K562 (cell line): ENCODE measurements at regions not wholly inside any gene's neighbourhood (a gene's known extent, or its start where the extent isn't known, plus 50 kb on each side); places are given as distances from the start of the nearest gene placed in this dataset.

Experiments
- ATAC-seq: fragments of 200-7000 bp; cut with Tn5 transposase; 3 replicates; pipeline ENCODE4 v1.9.1; 2020; ENCODE audit warnings: moderate library complexity
- BruUV-seq: library from RNA; stranded (reverse); fragments of 400-500 nt; replicated peaks from 2 replicates; lab custom pipeline; 2021; lab: Mats Ljungman, UMichigan
- CTCF ChIA-PET: fragments of 300-600 bp; formaldehyde crosslinking; extraction: SDS; loops from one replicate; lab custom pipeline; 2021; ENCODE audit warnings: low intra/inter-chr PET ratio; lab: Yijun Ruan, JAX
- POLR2A ChIA-PET: fragments of 300-600, 350-650 bp; sonication (Branson Sonifier 250); formaldehyde crosslinking; extraction: SDS; loops from one replicate; lab custom pipeline; 2021; ENCODE audit warnings: antibody characterized with exemption, inconsistent platforms; lab: Yijun Ruan, JAX
- DNase-seq, 4 experiments: peaks; one replicate each; pipeline versions ENCODE4 v3.0.0 to v3.0.0-alpha.2; 2011 to 2018; ENCODE audit warnings: low spot score in 3 of 4, mixed read lengths in 3 of 4; ENCODE audit errors: extremely low read depth in 1 of 4
- FAIRE-seq: peaks from 2 replicates; lab custom pipeline; 2011; peaks lifted over from hg19 to GRCh38; lab: Jason Lieb, UNC
- H2AFZ ChIP-seq: 2 replicates; pipeline ENCODE4 v1.6.0; 2011; ENCODE audit warnings: low read depth, low read length, control low read depth, inconsistent platforms
- H3K27ac ChIP-seq: fragments of 200-600 bp; 3 replicates; pipeline ENCODE4 v1.8.0; 2011; ENCODE audit warnings: low read depth, mild to moderate bottlenecking, control low read depth, inconsistent platforms, low read length, moderate library complexity, mixed read lengths; ENCODE audit errors: extremely low read depth
- H3K27me3 ChIP-seq, 2 experiments: fragments of 300-600 bp in 1 of 2; 2 replicates in 1 of 2; 3 replicates in 1 of 2; pipeline versions ENCODE4 v1.6.0 to v1.8.0; 2011; ENCODE audit warnings: inconsistent platforms in 2 of 2, low read length in 2 of 2, mild to moderate bottlenecking in 1 of 2, mixed read lengths in 1 of 2, moderate library complexity in 1 of 2; ENCODE audit not compliant: control insufficient read depth in 2 of 2, insufficient read depth in 2 of 2
- H3K36me3 ChIP-seq: fragments of 300-600 bp; 3 replicates; pipeline ENCODE4 v1.8.0; 2011; ENCODE audit warnings: mild to moderate bottlenecking, low read length, inconsistent platforms; ENCODE audit not compliant: control insufficient read depth, insufficient read depth
- H3K4me1 ChIP-seq, 2 experiments: fragments of 200-600 bp in 1 of 2; replicated peaks in 1 of 2; 2 replicates in 1 of 2; 3 replicates in 1 of 2; pipeline versions ENCODE4 v1.5.1 to v1.8.0; 2011; ENCODE audit warnings: inconsistent platforms in 2 of 2, low read length in 2 of 2, mild to moderate bottlenecking in 1 of 2, mixed read lengths in 1 of 2, moderate library complexity in 1 of 2; ENCODE audit not compliant: control insufficient read depth in 2 of 2, insufficient read depth in 2 of 2
- H3K4me2 ChIP-seq: 2 replicates; pipeline ENCODE4 v1.6.1; 2011; ENCODE audit warnings: low read length, control low read depth, inconsistent platforms, mixed read lengths; ENCODE audit not compliant: insufficient read depth
- H3K4me3 ChIP-seq: fragments of 200-600 bp; sonication (generic), shearing (Covaris generic); 2 replicates; pipeline ENCODE4 v1.5.1; 2016; ENCODE audit warnings: control low read depth, inconsistent platforms
- H3K79me2 ChIP-seq: fragments of 200-600 bp; 3 replicates; pipeline ENCODE4 v1.8.0; 2011; ENCODE audit warnings: low read length, inconsistent platforms; ENCODE audit not compliant: control insufficient read depth, insufficient read depth
- H3K9ac ChIP-seq, 2 experiments: 2 replicates each; pipeline versions ENCODE4 v1.6.0 to v1.6.1; 2011; ENCODE audit warnings: low read depth in 2 of 2, low read length in 2 of 2, control low read depth in 1 of 2, inconsistent platforms in 1 of 2, mild to moderate bottlenecking in 1 of 2, mixed read lengths in 1 of 2; ENCODE audit not compliant: insufficient read depth in 1 of 2
- H3K9me1 ChIP-seq: one replicate; pipeline ENCODE4 v1.6.0; 2011; ENCODE audit warnings: inconsistent platforms, mild to moderate bottlenecking, low read length, moderate library complexity; ENCODE audit not compliant: control insufficient read depth, insufficient read depth
- H3K9me3 ChIP-seq: replicated peaks from 2 replicates; pipeline ENCODE4 v1.5.1; 2011; ENCODE audit warnings: low read depth, low read length, inconsistent platforms; ENCODE audit not compliant: control insufficient read depth, insufficient read depth
- H4K20me1 ChIP-seq: replicated peaks from 2 replicates; pipeline ENCODE4 v1.6.1; 2011; ENCODE audit warnings: low read length, inconsistent platforms, mixed read lengths; ENCODE audit not compliant: control insufficient read depth, insufficient read depth
- PHTF2 ChIP-seq: fragments of 250-450 bp; sonication (Bioruptor Pico); IDR thresholded peaks from 2 replicates; pipeline ENCODE4 v1.5.0; 2021; ENCODE audit warnings: mild to moderate bottlenecking
- ZNF512 ChIP-seq: IDR thresholded peaks from 2 replicates; pipeline ENCODE4 v1.6.1; 2016; ENCODE audit warnings: missing genetic modification characterization, missing compliant biosample characterization
- in situ Hi-C: fragments of 300-500 bp; cut with MboI; formaldehyde crosslinking; loops from 4 replicates; pipeline ENCODE4 v1.15.0; 2018; ENCODE audit warnings: inconsistent platforms, mixed read lengths
- intact Hi-C: fragments of 100-400 bp; cut with micrococcal nuclease; formaldehyde crosslinking; loops from 2 replicates; pipeline ENCODE4 v1.14.2; 2022
- TF ChIP-seq, protein P1 (sequence below), 2 experiments: IDR thresholded peaks; 2 replicates each; pipeline ENCODE4 v1.6.1; 2011; ENCODE audit warnings: borderline replicate concordance in 1 of 2, control low read depth in 1 of 2, low read depth in 1 of 2, low read length in 1 of 2, mild to moderate bottlenecking in 1 of 2, mixed read lengths in 1 of 2, moderate library complexity in 1 of 2; ENCODE audit not compliant: insufficient read depth in 1 of 2, insufficient read length in 1 of 2, poor library complexity in 1 of 2, severe bottlenecking in 1 of 2; ENCODE audit errors: extremely low read depth in 1 of 2

GRCh38 chr17:79244665-79245064 is 170.0 kb downstream of the ENGASE start:
- TF ChIP-seq, protein P1, sequence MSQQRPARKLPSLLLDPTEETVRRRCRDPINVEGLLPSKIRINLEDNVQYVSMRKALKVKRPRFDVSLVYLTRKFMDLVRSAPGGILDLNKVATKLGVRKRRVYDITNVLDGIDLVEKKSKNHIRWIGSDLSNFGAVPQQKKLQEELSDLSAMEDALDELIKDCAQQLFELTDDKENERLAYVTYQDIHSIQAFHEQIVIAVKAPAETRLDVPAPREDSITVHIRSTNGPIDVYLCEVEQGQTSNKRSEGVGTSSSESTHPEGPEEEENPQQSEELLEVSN (IDR thresholded peaks at IDR 0.05; ENCODE audit: borderline replicate concordance in 1 of 2, extremely low read depth in 1 of 2, insufficient read depth in 1 of 2, insufficient read length in 1 of 2, low read depth in 1 of 2, low read length in 1 of 2, poor library complexity in 1 of 2, severe bottlenecking in 1 of 2), result no peak
- TF ChIP-seq PHTF2, result no peak
- peak; percentile 53 for TF ChIP-seq ZNF512 (tag)
- in situ Hi-C loops, result no loop called here
- ChIA-PET POLR2A (no interaction called here), CTCF (no interaction called here)
- DNase-seq (no peak), FAIRE-seq (no peak), ATAC-seq (no peak)
- no peak overlapping the region for H3K27ac ChIP-seq
- intact Hi-C loops, result no loop called here
- no peaks in the 10 kb centered on the region for H3K9me1 ChIP-seq
- H4K20me1 ChIP-seq, result 0 out of 2 replicates have a peak, but pooled peaks cover 4% of the 10 kb centered on the region
- no peak overlapping the region for H2AFZ ChIP-seq
- no peaks in the 10 kb centered on the region for H3K79me2 ChIP-seq
- no peaks in the 10 kb centered on the region for H3K36me3 ChIP-seq
- H3K27me3 ChIP-seq, result peaks cover 4 to 33% of the 10 kb centered on the region in 2 experiments; a peak in 3 of 5 replicates
- H3K4me2 ChIP-seq, result no peak overlapping the region
- no peaks in the 10 kb centered on the region for H3K9me3 ChIP-seq
- no peak overlapping the region for H3K4me3 ChIP-seq
- H3K9ac ChIP-seq, result no peak overlapping the region
- no TSS peak for BruUV-seq
- H3K4me1 ChIP-seq, result no peaks in the 10 kb centered on the region
